Activated T-cell treated with anti-CD3 and anti-CD28 coated beads, Interleukin-2, amount 50 U/mL, for 4 hours (primary cell): ENCODE measurements at regions not wholly inside any gene's neighbourhood (a gene's known extent, or its start where the extent isn't known, plus 50 kb on each side); places are given as distances from the start of the nearest gene placed in this dataset.
A peak's percentile ranks its signal among the peaks of the same experiment; 100 is the strongest.
"Not testable (repeated sequence)": the region's sequence is repeated elsewhere in the genome, so short reads cannot be mapped to it uniquely, and the experiment has no call there.

Source experiments
- ATAC-seq, 2 donors: fragments of 200-7000 bp; cut with Tn5 transposase; one replicate each; pipeline ENCODE4 v1.10.0; 2021
- DNase-seq: peaks from one replicate; pipeline ENCODE4 v3.0.0-alpha.2; 2020
- H3K27me3 Mint-ChIP-seq: one replicate; pipeline ENCODE4 v1.8.0; 2021; ENCODE audit warnings: low read depth, mixed read lengths
- H3K36me3 Mint-ChIP-seq: one replicate; pipeline ENCODE4 v1.8.0; 2022; ENCODE audit warnings: mixed read lengths; ENCODE audit not compliant: insufficient read depth
- H3K4me1 Mint-ChIP-seq: one replicate; pipeline ENCODE4 v1.8.0; 2021; ENCODE audit warnings: low read depth, mixed read lengths
- H3K4me3 Mint-ChIP-seq: one replicate; pipeline ENCODE4 v1.8.0; 2021; ENCODE audit warnings: mild to moderate bottlenecking, moderate library complexity, mixed read lengths
- H3K9me3 Mint-ChIP-seq: one replicate; pipeline ENCODE4 v1.8.0; 2021; ENCODE audit warnings: mixed read lengths

- Mint-ChIP-seq H3K4me3 (peak overlapping the region; percentile 72), H3K36me3 (no peaks in the 10 kb centered on the region), H3K4me1 (peaks cover 28% of the 10 kb centered on the region), H3K9me3 (no peaks in the 10 kb centered on the region), H3K27me3 (peaks cover 2% of the 10 kb centered on the region)
- DNase-seq (peak; percentile 44), ATAC-seq (peak; percentile 95 to 97)
Observed at GRCh38 chr1:66445492-66446181, 88.3 kb upstream of the SGIP1 start.

GRCh38 chr1:66446261-66447001, 87.5 kb upstream of the SGIP1 start:
- H3K9me3 Mint-ChIP-seq: no peaks in the 10 kb centered on the region
- peaks cover 2% of the 10 kb centered on the region for H3K27me3 Mint-ChIP-seq
- peak overlapping the region; percentile 41 for H3K4me3 Mint-ChIP-seq
- DNase-seq (no peak), ATAC-seq (peak; percentile 47 to 57)
- H3K4me1 Mint-ChIP-seq: peaks cover 28% of the 10 kb centered on the region
- no peaks in the 10 kb centered on the region for H3K36me3 Mint-ChIP-seq

- no peaks in the 10 kb centered on the region for H3K9me3 Mint-ChIP-seq
- DNase-seq (no peak), ATAC-seq (no peak)
- no peaks in the 10 kb centered on the region for H3K36me3 Mint-ChIP-seq
- H3K4me1 Mint-ChIP-seq: peaks cover 15% of the 10 kb centered on the region
- H3K4me3 Mint-ChIP-seq: no peak overlapping the region
- H3K27me3 Mint-ChIP-seq: peaks cover 2% of the 10 kb centered on the region
Observed at GRCh38 chr1:66450043-66450514, 83.9 kb upstream of the SGIP1 start.

DNA sequence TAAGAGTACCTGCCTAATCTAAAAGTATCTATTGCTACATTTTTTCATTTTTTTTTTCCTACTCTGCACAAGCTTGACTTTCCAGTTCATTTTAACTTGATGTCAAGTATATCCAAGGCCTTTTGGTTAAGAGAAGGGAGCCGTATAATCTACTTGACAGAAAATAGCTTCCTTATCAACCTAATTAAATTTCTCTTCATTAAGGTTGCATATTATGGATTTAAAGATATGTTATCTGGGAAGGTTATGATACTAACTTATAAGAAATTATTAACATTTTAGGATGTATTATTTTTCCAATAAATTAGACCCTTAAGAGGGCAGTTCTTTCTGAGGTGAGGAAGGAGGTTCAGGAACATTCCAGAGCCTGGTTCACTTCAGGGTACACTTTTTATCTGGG, 83.1 kb upstream of the SGIP1 start:
- ATAC-seq: no peak
- Mint-ChIP-seq H3K4me3 (no peak overlapping the region), H3K9me3 (no peaks in the 10 kb centered on the region), H3K27me3 (peaks cover 2% of the 10 kb centered on the region), H3K4me1 (peaks cover 8% of the 10 kb centered on the region), H3K36me3 (no peaks in the 10 kb centered on the region)
- DNase-seq: no peak

GRCh38 chr1:66452162-66452561, 81.8 kb upstream of the SGIP1 start:
- H3K4me1 Mint-ChIP-seq: no peaks in the 10 kb centered on the region
- DNase-seq: no peak
- H3K9me3 Mint-ChIP-seq: no peaks in the 10 kb centered on the region
- peaks cover 2% of the 10 kb centered on the region for H3K27me3 Mint-ChIP-seq
- H3K36me3 Mint-ChIP-seq: no peaks in the 10 kb centered on the region
- H3K4me3 Mint-ChIP-seq: no peak overlapping the region
- ATAC-seq: no peak

DNA sequence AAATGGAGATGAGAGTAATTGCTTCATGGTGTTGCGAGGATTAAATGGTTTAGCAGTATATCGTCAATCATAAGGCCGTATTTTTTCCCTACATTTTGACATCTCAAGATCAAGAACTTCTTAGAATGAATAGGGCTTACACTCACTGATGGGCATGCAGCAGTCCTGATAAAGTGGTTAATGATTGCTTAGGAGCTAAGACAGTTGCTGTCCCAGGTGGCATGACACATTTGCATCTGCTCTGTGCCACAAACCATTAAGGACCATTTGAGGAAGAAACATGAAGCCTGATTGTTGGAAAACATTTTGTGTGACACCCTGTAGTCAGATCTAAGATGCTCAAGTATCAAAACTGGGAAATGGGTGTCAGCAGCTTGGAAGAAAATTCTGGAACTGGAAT, 81.0 kb upstream of the SGIP1 start:
- Mint-ChIP-seq H3K4me3 (no peak overlapping the region), H3K27me3 (peaks cover 2% of the 10 kb centered on the region), H3K9me3 (no peaks in the 10 kb centered on the region), H3K4me1 (no peaks in the 10 kb centered on the region), H3K36me3 (no peaks in the 10 kb centered on the region)
- DNase-seq (no peak), ATAC-seq (no peak)

- ATAC-seq (no peak), DNase-seq (no peak)
- Mint-ChIP-seq H3K4me1 (no peaks in the 10 kb centered on the region), H3K27me3 (no peaks in the 10 kb centered on the region), H3K9me3 (peaks cover 10% of the 10 kb centered on the region), H3K36me3 (peaks cover 3% of the 10 kb centered on the region), H3K4me3 (no peak overlapping the region)
Observed at GRCh38 chr1:66455446-66455845, 78.5 kb upstream of the SGIP1 start.

GRCh38 chr1:66460776-66461175, 73.2 kb upstream of the SGIP1 start:
- ATAC-seq (no peak), DNase-seq (no peak)
- peaks cover 8% of the 10 kb centered on the region for H3K27me3 Mint-ChIP-seq
- H3K4me3 Mint-ChIP-seq: no peak overlapping the region
- H3K4me1 Mint-ChIP-seq: no peaks in the 10 kb centered on the region
- H3K36me3 Mint-ChIP-seq: peaks cover 4% of the 10 kb centered on the region
- peaks cover 28% of the 10 kb centered on the region for H3K9me3 Mint-ChIP-seq

GRCh38 chr1:66462313-66462712, 71.6 kb upstream of the SGIP1 start:
- no peaks in the 10 kb centered on the region for H3K4me1 Mint-ChIP-seq
- ATAC-seq: no peak
- no peak overlapping the region for H3K4me3 Mint-ChIP-seq
- H3K36me3 Mint-ChIP-seq: peaks cover 4% of the 10 kb centered on the region
- peaks cover 11% of the 10 kb centered on the region for H3K27me3 Mint-ChIP-seq
- DNase-seq: no peak
- peaks cover 28% of the 10 kb centered on the region for H3K9me3 Mint-ChIP-seq

GRCh38 chr1:66464351-66464750, 69.6 kb upstream of the SGIP1 start:
- Mint-ChIP-seq H3K4me3 (no peak overlapping the region), H3K27me3 (peaks cover 11% of the 10 kb centered on the region), H3K9me3 (peaks cover 28% of the 10 kb centered on the region), H3K4me1 (no peaks in the 10 kb centered on the region), H3K36me3 (peaks cover 4% of the 10 kb centered on the region)
- no peak for DNase-seq
- ATAC-seq: no peak

DNA sequence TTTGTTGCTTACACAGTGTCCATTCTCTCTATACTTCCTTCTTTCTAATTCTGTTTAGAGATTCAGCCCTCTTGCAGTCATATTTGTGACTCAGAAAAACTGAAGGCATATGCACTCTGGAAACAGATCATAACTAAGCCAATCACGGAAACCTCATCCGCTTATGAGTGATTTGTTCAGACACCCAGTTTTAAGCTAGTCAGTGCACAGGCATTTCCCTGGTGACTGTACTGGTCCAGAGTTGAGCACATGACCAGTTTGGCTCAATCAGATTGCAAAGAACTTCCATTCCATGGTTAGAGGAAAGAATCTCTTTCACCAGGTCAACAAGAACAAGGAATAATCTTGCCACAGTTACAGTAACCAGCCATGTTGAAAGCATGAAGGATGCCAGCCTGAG, 69.2 kb upstream of the SGIP1 start:
- H3K4me1 Mint-ChIP-seq: no peaks in the 10 kb centered on the region
- H3K4me3 Mint-ChIP-seq: no peak overlapping the region
- DNase-seq: no peak
- peaks cover 24% of the 10 kb centered on the region for H3K9me3 Mint-ChIP-seq
- H3K36me3 Mint-ChIP-seq: peaks cover 2% of the 10 kb centered on the region
- H3K27me3 Mint-ChIP-seq: peaks cover 13% of the 10 kb centered on the region
- no peak for ATAC-seq

GRCh38 chr1:66466695-66467094, 67.3 kb upstream of the SGIP1 start:
- not testable (repeated sequence) for H3K36me3 Mint-ChIP-seq, DNase-seq, H3K4me1 Mint-ChIP-seq, ATAC-seq, H3K4me3 Mint-ChIP-seq
- peaks cover 12% of the 10 kb centered on the region for H3K9me3 Mint-ChIP-seq
- H3K27me3 Mint-ChIP-seq: peaks cover 16% of the 10 kb centered on the region

- Mint-ChIP-seq H3K27me3 (peaks cover 22% of the 10 kb centered on the region), H3K4me3 (no peak overlapping the region), H3K9me3 (no peaks in the 10 kb centered on the region), H3K4me1 (no peaks in the 10 kb centered on the region), H3K36me3 (no peaks in the 10 kb centered on the region)
- DNase-seq: no peak
- no peak for ATAC-seq
Observed at GRCh38 chr1:66468722-66469121, 65.2 kb upstream of the SGIP1 start.

DNA sequence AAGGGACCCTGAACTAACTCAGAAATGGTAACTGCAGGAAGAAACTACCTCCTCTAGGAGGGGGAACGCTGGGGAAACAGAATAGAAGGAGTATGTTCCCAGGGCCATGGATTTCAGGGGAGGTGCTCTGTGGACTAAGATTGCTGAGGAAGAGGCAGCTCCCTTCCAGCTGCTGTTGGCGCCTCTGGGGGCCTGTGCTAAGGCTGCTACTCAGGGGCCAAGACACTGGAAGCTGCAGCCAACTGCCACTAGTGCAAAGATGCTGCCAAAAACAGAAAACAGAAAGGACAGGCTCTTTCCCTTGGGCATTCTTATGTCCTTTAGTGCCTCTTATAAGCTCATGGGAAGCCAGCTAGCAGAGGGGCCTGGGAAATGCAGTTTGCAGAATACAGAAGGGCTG, 58.0 kb upstream of the SGIP1 start:
- no peaks in the 10 kb centered on the region for H3K36me3 Mint-ChIP-seq
- H3K4me1 Mint-ChIP-seq: no peaks in the 10 kb centered on the region
- H3K9me3 Mint-ChIP-seq: no peaks in the 10 kb centered on the region
- no peak overlapping the region for H3K4me3 Mint-ChIP-seq
- no peak for DNase-seq
- peaks cover 52% of the 10 kb centered on the region for H3K27me3 Mint-ChIP-seq
- ATAC-seq: no peak

DNA sequence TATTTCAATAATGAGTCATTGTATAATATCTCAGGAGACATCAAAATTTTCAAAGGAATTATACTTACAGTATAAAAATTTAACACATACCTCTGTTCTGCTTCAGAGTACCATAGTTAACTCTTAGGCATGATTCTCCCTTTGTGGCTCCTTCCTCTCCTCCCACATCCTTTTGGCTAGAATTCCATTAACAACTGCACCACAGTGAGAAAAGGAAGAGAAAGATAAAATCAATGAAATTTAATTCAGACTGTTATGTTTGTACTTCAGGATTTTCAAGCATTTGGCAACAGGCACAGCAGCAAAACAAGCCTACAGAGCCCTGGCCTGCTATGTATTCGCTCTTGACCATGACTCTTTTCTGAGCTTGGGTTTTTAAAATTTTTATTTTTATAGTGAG, 57.2 kb upstream of the SGIP1 start:
- Mint-ChIP-seq H3K27me3 (peaks cover 47% of the 10 kb centered on the region), H3K4me3 (no peak overlapping the region), H3K9me3 (no peaks in the 10 kb centered on the region), H3K4me1 (no peaks in the 10 kb centered on the region), H3K36me3 (no peaks in the 10 kb centered on the region)
- DNase-seq (no peak), ATAC-seq (no peak)
